ENCODE measurements at regions not wholly inside any gene's neighbourhood (a gene's known extent, or its start where the extent isn't known, plus 50 kb on each side); places are given as distances from the start of the nearest gene placed in this dataset.
A peak's percentile ranks its signal among the peaks of the same experiment; 100 is the strongest.

DNA sequence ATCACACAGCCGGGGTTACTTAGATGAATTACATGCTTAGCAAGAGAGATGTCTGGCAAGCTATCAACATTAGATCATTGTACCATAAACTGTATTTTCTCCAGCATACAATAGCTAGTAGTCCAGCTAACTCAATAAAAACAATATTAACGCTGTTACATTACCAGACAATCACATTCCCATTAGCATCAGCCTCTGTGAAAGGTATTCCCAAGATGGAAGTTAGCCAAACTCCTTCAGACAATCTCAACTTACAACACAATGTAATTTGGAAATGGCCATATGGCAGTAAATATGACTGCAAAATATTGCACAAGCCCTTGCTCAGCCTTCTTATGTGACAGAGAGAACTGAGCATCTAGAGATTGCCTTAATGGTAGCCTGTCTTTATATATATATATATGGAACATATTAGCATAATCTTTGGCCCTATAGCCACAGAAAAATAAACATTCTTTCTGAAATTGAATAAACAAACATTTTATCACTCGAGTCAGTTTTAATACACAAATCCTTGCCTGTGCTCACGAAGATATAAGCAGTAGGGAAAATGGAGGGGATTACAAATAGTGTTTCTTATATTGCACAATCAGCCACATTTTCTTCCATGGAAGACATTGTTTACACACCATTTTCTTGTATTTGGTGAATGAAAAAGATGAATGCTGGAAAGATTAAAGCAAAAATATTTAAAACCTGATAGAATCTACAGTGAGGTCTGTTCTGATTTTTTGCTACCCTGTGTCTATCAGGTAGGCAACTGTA is 1060.5 kb downstream of the DIAPH3 start:
- DNase-seq (ENCODE audit: low read depth, low spot score) = peak; percentile 18

DNA sequence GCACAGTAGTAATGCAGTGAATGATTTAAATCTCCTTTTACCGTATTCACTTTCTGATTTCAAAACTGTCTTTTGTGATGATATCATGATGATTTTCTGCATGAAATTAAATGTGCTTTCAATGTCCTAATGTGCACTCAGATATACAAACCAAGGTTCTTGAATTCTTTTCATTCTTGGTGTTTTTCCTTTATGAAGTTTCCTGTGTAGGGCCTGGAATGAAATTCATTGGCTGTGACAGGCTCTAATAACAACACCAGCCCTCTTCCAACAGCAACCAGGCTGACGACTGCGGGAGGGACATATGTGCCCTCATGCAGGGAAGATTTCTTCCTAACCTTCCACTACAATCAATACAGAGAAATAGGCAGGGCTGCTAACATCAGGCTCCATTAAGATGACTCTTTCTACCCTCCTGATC is 1052.0 kb downstream of the DIAPH3 start:
- DNase-seq (ENCODE audit: low read depth, low spot score) = no peak

DNA sequence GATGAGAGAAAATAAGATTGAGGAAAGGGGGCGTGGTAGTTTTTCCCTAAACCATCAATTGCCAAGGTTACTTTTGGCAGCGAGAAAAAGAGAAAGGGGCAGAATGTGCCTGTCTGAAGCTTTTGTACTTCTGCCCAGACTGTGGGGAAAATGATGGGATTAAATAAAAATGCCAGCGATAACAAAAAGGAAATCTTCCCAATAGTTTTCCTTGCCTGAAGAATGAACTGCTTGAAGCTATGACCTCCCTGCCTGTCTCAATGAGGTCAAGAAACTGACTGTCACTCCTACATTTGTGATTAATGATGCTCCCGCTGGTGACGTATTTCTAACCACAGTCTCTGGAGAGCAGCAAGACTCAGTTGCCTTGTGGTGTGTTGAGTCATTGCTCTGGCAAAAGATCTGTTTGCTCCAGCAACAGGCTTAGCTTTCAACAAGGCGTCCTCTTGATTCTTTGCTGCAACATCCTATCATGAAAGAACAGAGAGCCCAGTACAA is 1051.5 kb downstream of the DIAPH3 start:
- peak; percentile 78 for DNase-seq (ENCODE audit: low read depth, low spot score)

DNA sequence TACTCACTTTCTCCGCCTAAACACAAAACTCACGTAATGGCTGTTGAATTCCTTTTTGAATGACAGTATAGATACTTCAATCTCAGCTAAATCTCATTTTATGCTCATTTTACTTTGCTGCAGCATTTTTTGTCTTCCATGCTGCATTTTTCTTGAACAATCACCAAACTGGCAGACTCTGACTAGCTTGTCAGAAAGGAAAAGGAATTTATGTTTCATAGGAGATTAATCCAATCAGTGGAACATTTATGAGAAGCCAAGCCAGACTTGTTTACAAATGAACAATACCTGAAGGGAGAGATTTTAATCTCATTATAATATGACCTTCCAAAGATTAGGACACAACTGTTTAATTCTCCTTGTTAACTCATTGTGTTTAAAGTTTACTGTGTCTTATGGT is 1044.3 kb downstream of the DIAPH3 start:
- no peak for DNase-seq (ENCODE audit: low read depth, low spot score)

DNA sequence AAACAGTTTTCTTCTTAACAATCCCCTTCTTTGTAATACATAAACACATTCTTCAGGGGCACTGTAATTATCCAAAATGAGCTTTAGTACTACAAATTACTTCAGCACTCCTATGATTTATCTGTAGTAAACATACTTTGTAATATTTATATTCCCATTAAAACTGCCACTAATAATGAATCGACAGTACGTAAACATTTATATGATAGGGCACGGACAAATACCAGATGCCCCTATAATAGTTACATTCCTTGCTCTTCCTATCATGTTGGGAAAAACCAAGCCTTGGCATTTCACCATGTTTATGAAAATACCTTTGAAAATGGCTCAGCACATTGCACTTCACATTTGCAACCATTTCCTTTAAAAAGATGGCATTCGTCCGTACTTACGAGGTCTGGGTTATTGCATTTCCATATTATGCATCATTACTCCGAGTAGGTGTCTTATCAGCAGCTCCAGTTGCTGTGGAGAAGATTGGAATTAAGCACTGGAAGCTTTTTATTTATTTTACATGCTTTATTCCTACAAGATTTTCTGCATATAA is 1043.4 kb downstream of the DIAPH3 start:
- no peak for DNase-seq (ENCODE audit: low read depth, low spot score)

DNA sequence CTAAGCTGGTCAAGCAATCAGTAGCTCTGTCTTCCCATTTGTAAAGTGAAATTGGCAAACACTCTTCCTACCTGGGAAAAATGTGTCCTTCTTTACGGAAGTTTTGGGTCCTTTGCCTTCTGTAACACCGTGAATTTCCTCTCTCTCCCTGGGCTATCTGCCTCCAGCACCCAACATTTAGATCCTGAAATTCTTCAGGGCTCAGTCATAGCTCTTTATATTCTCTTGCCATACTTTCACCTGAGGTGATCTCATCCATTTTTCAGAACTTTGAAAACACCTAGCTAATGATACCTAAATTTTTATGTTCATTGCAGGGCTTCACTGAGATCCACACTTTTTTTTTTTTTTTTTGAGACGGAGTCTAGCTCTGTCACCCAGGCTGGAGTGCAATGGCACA is 1042.2 kb downstream of the DIAPH3 start:
- DNase-seq (ENCODE audit: low read depth, low spot score) = no peak

DNA sequence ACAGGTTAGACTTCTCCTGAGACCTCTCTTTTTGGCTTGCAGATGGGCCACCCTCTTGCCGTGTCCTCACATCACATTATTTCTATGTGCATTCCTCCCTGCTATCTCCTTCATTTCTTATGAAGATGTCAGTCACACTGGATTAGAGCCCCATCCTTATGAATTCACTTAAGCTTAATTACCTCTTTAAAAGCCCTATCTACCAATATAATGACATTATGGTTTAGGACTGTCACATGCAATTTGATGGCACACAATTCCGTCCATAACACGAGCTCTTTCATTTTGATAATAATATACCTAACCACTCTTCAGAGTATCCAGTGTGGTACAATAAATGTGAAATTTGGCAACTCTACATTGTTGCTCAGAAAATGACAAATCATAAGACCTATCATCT is 1037.3 kb downstream of the DIAPH3 start:
- DNase-seq (ENCODE audit: low read depth, low spot score) = no peak

DNA sequence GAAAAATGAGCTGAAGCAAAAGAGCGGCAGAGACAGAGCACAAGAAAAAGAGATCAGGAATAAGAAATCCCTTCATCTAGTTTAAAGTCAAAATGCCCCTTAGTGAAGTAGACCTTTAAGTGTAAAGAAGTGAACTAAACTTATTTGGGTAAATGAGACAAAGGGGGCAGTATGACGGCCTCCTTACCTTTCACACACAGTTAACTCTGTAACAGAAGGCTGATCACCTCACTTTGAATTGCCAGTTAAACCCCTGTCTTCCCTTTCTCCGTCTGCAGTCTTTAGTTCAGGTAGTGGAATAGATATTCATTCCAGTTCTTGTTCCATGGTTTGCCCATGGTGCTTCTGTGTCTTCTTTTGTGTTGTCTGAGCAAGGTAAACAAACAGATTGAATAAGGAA is 1029.8 kb downstream of the DIAPH3 start:
- DNase-seq (ENCODE audit: low read depth, low spot score) = no peak

DNA sequence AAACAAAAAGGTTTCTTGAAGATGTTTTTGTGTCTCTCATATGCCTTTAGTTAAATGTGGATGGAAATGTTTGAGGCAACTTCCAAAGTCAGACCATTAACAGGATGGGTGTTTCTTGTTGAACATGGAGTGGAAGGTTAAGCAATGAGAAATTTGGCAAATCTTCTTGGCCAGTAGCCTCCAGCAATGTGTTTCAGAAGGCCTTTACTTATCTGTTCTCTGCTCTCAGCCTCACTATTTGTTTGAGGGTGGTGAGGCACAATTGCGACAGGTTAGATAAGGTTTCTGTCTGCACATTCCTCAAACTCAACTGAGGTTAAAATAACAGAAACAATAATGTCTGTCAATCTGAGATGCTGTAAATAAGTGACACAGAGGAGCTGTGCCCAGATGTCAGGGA is 1019.0 kb downstream of the DIAPH3 start:
- no peak for DNase-seq (ENCODE audit: low read depth, low spot score)

DNA sequence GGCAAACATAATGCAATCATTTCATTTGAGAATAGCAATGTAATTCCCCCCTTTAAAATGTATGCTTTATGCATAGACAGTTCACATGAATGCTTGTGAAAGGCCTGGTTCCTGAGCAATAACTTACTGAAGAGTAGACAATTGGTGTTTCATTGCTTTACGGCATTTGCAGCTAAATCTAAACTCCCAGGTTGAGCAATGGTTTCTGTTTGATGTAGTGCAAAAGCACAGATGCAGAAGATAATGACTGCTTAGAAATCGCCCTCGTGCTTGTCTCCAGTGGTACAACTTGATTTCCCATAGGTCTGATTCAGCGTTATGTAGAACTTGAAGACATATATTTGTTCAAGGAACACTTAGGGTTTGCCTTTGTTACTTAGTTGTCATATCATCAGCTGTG is 1018.3 kb downstream of the DIAPH3 start:
- no peak for DNase-seq (ENCODE audit: low read depth, low spot score)

DNA sequence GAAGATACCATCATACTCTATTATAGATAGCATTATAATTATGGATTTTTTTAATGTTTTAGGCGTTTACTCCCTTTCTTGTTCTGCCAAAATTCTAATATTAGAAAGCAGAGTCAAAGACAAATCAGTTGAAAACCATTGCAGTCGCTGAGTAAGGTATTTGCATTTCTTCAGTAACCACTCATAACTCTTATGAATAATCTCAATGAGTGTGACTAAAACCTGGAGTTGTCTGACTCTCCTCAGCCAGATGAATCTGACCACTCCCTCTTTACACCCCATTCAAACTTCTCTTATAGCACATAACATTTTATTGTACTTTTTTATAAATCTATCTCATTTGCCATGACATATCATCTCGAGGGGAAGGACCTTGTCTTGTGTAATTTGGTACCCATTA is 1006.5 kb downstream of the DIAPH3 start:
- DNase-seq (ENCODE audit: low read depth, low spot score) = no peak

DNA sequence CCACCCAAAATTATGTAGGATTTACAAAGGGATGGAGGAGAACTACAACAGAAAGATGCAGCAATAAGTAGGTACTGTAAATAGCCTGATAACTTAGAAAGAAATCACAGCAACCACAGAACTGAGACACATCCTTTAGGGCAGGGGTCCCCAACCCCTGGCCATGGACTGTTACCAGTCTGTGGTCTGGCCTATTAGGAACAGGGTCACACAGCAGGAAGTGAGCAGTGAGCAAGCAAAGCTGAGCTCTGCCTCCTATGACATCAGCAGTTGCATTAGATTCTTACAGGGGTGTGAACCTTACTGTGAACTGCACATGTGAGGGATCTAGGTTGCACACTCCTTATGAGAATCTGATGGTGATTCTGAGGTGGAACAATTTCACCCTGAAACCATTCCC is 997.6 kb downstream of the DIAPH3 start:
- no peak for DNase-seq (ENCODE audit: low read depth, low spot score)

DNA sequence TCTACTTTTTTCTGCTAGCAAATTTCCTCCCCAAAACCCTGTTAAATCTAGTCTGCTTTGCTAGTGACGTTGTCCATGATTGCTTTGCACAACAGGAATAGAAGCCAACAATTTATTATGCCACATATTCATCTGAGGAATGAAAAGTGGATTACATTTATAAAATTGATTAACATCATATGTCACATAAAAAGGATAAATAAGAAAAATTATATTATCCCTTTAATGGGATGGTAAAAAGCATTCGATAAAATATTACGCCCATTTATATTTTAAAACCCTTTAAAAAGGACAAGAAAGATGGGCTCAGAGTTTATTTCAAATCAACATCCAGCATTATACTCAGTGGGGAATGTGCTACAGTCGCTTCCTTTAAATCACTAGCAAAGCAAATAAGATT is 991.7 kb downstream of the DIAPH3 start:
- no peak for DNase-seq (ENCODE audit: low read depth, low spot score)

DNA sequence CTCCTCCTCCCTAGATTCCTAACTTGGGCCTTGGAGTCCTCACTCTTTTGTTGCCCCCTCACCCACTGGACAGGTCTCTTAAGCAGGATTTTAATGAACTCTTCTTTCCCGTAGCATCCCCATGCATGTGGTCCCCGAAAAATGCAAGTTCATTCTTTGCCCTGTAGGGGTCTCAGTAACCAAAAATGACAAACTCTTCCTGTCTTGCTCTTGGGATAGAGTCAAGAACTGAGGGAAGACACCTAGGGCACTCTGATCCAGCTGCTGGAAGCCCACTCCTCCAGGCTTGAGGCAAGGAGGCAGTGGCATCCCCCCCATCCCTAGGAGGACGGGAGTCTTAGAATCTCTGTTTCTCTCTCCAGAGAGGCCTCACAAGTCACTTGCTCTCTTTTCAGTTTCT is 987.0 kb downstream of the DIAPH3 start:
- no peak for DNase-seq (ENCODE audit: low read depth, low spot score)

DNA sequence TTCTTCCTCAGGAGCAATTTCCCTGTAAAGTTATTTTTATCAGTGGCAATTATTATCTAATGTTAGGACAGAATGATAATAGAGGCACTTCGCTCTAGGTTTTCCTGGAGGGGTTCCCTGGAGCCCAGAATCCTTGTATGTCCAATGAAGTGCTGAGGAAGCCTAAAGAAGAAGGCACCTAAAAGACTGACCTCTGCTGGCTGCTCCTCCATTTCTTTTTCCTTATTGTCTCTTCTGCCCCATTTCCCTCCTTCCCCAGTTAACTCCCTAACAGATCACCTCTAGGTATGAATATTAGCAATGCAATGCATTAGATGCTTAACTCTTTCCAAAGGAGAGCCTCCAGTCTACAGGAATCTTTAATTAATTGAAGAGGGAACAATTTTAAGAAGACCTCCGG is 985.4 kb downstream of the DIAPH3 start:
- DNase-seq (ENCODE audit: low read depth, low spot score) = no peak

DNA sequence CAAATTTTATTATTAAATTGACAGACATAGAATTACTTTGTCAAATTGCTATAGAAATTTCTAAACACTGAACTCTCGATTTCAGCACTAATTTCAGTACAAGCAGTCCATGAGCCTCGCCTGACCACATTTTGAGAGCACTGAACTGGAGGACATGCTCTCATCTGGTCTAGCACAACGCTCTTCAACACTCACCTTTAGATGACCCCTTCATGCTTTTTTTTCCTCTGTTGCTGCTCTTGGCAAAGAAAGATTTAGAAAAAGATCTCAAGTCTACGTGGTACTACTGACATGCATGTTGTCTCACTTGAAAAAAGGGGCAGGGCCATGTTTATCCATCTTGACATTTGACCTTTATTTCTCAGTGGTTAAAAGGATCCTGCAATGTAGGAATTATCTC is 981.5 kb downstream of the DIAPH3 start:
- DNase-seq (ENCODE audit: low read depth, low spot score) = no peak

DNA sequence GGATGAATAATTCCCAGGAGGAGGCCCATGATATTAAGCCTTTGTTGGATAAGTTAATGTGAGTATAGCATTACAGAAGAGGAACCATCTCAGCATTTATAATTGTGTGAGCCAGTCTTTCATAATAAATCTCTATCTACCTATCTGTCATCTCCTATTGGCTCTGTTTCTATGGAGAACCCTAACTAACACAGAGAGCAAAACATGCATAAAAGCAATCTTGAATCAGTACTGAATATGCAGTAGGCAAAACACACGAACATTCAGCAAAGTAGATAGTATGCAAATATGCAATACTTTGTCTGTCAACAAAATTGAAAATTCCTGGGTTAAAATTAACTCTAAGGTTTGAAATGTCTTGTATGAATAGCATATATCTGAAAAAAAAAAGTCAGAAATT is 966.3 kb downstream of the DIAPH3 start:
- no peak for DNase-seq (ENCODE audit: low read depth, low spot score)

DNA sequence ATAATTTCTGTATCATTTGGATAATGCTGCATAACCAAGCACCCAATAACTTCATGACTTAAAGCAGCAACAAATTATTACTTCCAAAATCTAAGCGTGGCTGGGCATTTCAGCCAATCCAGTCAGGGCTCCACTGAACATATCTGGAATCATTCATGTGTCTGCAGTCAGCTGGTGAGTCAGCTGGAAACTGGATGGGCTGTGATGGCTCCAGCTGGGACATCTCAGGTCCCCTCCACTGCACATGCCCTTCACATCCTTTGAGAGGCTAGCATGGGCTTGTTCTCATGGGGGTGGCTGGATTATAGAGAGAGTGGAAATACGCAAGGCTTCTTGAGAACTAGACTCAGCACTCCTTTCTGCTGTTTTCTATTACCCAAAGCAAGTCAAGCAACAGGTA is 961.9 kb downstream of the DIAPH3 start:
- no peak for DNase-seq (ENCODE audit: low read depth, low spot score)

DNA sequence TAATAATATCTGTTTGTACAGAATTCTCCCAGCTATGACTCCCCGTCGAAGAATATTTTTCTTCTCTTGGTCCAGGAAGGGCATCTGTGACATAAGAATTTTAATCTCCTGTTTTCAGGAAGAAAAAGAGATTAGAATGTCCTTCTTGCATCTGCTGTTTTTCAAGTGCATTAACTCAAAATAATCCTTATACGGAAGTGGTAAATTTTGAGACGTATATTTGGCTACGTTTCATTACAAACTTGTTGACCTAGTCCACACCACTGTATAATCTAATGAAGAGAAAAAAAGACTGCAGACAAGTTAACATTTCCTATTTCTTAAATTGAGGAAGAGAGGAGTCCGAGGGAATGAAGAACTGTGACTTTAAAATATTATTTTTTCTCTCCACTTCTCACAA is 959.9 kb downstream of the DIAPH3 start:
- no peak for DNase-seq (ENCODE audit: low read depth, low spot score)

DNA sequence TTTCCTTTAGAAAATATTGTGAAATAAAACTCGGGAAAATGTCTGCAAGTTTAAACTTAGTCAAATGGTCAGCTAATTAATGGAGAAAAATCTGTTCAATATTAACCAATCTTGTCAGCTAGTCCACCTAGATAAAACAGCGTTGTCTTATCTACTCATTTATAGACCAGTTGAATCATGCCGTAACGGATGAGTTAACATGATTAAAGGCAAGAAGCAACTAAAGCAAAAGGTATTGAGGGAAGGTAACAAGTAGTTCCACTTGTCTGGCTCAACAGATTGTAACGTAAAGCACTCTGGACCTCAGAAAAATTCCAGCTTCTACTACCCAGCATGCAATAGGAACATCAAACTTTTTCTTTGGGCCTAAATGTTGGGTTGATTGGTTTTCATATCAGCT is 958.2 kb downstream of the DIAPH3 start:
- no peak for DNase-seq (ENCODE audit: low read depth, low spot score)

DNA sequence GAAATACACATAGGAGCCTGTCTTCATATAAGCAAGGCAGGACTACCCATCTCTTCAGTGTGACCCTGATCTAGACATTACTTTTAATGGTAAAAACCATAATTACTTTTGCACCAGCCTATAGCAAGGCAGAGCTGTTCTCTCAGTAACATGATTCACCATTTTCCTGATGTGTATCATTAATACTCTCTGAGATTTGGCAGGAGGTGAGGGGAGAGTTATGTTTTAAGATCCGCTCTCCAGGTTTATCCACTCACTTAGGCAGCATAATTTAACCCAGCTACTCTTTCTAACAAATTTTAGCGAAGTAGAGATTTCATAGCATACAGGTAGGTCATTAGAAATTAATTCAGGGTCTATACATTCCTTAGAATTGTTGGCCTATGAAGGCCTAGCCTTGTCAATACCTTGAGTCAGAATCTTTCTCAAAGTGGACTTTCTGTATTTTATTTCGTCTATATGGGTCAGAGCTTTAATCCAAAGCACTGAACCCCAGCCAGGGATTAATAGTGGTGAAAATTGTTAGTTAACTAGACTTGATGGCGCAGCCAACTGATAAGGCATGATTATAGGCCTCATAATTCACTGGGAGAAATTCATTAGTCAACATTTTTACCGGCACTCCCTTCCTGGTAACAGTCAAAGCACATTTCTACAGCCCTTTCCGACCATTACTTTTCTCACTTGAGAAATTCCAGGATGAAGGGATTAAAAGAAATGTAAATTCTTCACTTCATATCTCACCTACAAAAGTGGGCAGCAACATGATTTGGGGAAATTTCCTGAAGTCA is 955.1 kb downstream of the DIAPH3 start:
- no peak for DNase-seq (ENCODE audit: low read depth, low spot score)

DNA sequence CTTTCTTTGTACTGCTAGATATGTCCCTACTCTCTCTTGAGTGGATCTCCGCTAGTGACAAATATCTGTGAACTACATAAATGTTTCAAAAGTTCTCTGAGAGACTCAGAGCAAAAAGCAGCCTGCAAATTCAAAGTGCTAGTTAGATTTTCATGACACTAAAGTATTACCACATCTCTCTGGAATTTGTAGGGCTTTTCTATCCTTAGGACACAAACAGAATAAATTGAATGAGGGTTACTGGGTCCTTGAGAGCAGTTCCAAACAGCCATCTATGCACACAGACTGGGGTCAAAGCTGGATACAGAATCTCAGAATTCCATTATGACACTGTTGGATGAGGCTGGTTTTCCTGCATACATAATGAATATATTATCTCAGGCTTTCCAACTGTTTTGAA is 953.2 kb downstream of the DIAPH3 start:
- DNase-seq (ENCODE audit: low read depth, low spot score) = no peak

DNA sequence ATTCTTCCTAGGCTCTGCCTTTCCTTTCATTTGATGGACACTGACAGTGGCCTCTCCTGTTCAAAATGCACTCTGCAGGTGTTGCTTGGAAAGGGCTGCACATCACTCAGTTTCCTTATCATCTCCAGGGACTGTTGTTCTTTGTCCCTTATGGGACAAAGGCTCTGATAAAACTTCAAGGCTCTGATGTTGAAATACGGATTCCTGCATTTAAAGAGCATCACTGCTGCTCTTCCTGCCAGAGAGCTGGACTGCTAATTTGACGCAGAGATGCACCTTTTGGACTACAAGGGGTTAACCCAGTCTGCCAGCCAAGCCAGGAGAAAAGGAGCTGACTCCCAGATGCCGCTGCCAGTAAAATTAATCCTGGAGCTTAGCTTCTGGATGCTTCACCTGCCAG is 952.1 kb downstream of the DIAPH3 start:
- no peak for DNase-seq (ENCODE audit: low read depth, low spot score)
